ACHN (cell line): ENCODE measurements at regions not wholly inside any gene's neighbourhood (a gene's known extent, or its start where the extent isn't known, plus 50 kb on each side); places are given as distances from the start of the nearest gene placed in this dataset.

Experiments
- DNase-seq: peaks from one replicate; pipeline ENCODE4 v3.0.0-alpha.2; 2015
- in situ Hi-C: cut with HindIII; loops from 2 replicates; pipeline ENCODE4 v1.10.0; 2017; ENCODE audit warnings: low sequenced_read_pairs, low pct_ligation_motif_present, low pct_unique_long_range_greater_than_20kb

- no peak for DNase-seq
- in situ Hi-C loops, result no loop called here
These were observed 151.2 kb downstream of the TANC2 start for GRCh38 chr17:63116967-63117830.

- in situ Hi-C loops, result no loop called here
- no peak for DNase-seq
These were observed 154.4 kb downstream of the TANC2 start for GRCh38 chr17:63120406-63120805.

DNA sequence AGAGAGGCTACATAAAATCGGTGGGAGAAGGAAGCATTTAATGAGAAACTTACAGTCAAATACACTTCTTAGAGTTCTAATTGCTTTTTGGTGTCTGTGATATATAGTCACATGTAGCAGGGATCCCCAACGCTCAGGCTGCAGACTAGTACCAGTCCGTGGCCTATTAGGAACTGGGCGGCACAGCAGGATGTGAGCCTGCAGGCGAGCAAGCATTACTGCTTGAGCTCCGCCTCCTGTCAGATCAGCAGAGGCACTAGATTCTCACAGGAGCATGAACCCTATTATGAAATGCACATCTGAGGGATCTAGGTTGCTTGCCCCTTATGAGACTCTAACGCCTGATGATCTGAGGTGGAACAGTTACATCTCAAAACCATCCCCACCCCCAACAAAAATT, 158.5 kb downstream of the TANC2 start:
- DNase-seq, result no peak
- in situ Hi-C loops, result no loop called here

DNA sequence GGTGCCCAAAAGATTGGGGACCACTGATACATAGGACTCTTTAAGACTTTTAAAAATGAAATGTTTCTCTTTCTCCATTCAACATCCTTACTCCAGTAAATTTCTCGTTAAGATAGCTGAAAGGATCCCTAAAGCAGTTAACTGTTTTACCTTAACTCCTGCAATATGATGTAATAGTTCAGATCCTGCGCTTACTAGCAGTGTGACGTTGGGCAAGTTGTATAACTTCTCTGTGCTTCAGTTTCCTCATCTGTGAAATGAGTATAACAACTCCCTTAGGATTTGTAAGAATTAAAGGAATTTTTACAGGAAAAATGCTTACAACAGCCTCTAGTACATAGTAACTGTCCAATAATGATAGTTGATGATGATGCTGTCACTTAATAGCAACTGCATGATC, 158.9 kb downstream of the TANC2 start:
- in situ Hi-C loops, result no loop called here

GRCh38 chr17:63125987-63126386, 160.0 kb downstream of the TANC2 start:
- in situ Hi-C loops, result no loop called here
- no peak for DNase-seq

More for the DNA sequence above, 158.9 kb downstream of the TANC2 start:
- no peak for DNase-seq

DNA sequence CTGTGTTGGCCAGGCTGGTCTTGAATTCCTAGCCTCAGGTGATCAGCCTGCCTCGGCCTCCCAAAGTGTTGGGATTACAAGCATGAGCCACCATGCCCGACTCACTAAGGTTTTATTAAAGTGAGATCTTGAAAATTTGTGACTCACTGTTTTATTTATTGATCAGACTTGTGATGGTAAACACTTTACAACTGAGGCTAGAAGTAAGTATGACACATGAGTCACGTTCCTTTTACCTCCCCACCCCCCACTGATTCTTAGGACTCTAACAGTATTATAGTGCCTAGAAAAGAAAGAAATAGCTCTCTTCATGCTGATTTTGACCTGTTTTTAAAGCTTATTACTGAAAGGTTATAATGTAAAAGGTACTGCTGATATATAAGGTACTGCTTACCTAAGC, 160.6 kb downstream of the TANC2 start:
- DNase-seq, result no peak
- in situ Hi-C loops, result no loop called here

- DNase-seq, result no peak
- in situ Hi-C loops, result no loop called here
These were observed 166.4 kb downstream of the TANC2 start for GRCh38 chr17:63132459-63132911.

DNA sequence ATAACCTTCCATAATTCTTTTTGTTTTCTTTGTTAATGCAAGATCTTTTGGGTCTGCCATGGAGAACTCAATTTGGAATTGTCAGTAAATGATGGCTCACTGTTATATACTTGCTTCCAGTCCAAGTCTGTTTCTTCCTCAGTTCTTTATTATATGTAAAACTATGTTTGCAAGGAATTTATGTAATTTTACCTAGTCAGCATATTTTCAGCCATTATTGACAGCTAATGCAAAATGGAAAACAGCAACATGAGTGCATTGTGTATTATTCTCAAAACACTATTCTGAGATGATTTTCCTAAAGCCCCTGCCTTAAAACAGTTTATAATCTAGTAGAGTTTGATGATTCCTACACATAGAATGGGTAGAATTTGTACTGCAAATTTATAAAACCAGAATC, 167.5 kb downstream of the TANC2 start:
- in situ Hi-C loops, result no loop called here
- no peak for DNase-seq

DNA sequence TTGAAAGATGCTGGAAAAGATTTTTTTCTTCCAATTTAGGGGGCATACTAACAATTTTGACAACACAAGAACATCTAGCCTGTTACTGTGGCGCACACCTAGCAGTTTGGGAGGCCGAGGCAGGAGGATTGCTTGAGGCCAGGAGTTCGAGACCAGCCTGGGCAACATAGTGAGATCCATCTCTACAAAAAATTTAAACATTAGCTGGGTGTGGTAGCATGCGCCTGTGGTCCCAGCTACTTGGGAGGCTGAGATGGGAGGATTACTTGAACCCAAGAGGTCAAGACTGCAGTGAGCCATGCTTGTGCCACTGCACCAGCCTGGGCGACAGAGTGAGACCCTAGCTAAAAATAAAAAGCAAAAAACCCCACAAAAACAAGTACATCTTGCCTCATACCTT, 168.8 kb downstream of the TANC2 start:
- in situ Hi-C loops, result no loop called here
- DNase-seq, result no peak

- no peak for DNase-seq
- in situ Hi-C loops, result no loop called here
These were observed 170.5 kb downstream of the TANC2 start for GRCh38 chr17:63136369-63137012.

GRCh38 chr17:63137163-63137562, 171.1 kb downstream of the TANC2 start:
- no peak for DNase-seq
- in situ Hi-C loops, result no loop called here

DNA sequence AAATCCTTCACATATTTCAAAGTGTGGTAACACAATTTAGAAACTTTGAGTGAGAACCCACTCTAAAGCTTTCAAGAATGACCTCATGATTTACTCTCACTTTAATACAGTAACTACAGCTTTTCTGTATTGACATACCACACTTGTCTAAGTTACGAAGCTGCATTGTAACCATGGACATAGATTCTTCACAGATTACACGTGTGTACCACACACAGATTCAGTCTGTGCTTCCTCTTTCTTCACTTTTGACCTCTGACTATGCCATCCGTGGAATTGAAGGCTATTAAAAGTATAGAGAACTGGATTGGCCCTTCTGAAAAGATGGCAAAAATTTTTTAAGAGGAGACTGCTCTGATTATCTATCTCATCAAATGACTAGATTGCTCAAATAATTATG, 172.7 kb downstream of the TANC2 start:
- in situ Hi-C loops, result no loop called here
- DNase-seq, result no peak

DNA sequence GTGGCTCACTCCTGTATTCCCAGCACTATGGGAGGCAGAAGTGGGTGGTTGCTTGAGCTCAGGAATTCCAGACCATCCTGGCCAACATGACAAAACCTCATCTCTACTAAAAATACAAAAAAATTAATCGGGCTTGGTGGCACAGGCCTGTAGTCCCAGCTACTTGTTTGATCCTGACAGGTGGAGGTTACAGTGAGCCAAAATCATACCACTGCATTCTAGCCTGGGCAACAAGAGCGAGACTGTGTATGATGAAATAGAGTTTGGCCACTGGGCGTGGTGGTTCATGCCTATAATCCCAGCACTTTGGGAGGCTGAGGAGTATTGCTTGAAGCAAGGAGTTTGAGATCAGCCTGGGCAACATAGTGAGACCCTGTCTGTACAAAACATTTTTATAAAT, 173.3 kb downstream of the TANC2 start:
- in situ Hi-C loops, result no loop called here
- DNase-seq, result no peak

DNA sequence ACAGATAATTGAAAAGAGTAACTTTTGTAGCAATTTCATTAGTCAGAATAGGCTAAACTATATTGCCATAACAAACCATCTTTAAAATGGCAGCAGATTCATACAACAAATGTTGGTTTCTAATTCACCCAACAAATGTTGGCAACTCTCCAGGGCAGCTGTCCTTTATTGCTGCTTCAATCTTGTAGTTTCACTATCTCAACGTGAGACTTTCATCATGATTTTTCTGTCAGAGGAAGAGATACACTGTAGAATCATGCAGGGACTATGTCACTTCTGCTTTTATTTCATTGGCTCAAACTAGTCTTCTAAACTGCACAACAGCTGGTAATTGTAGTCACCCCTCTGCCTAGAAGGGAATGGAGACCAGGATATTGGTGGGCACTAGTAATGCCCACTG, 174.2 kb downstream of the TANC2 start:
- in situ Hi-C loops, result no loop called here
- DNase-seq, result peak; percentile 14

GRCh38 chr17:63142836-63143235, 176.8 kb downstream of the TANC2 start:
- in situ Hi-C loops, result no loop called here
- no peak for DNase-seq

DNA sequence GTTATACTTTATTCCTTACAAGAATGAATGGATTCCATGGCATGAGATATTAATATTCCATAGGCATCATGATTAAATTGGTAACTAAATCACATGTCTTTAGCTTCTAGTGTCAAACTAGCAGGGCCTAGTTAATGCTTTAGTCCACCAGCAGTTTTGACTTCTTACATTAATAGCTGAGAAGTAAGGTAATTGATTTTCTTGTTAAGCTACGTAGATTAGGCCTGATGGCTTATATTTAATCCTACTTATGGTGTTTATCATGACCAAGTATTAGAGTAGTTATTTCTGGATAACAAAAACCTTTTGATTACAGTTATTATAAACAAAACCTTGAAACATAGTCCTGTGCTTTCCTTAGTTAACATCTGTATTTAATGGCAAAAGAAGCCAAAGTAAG, 184.5 kb downstream of the TANC2 start:
- DNase-seq, result no peak
- in situ Hi-C loops, result no loop called here

DNA sequence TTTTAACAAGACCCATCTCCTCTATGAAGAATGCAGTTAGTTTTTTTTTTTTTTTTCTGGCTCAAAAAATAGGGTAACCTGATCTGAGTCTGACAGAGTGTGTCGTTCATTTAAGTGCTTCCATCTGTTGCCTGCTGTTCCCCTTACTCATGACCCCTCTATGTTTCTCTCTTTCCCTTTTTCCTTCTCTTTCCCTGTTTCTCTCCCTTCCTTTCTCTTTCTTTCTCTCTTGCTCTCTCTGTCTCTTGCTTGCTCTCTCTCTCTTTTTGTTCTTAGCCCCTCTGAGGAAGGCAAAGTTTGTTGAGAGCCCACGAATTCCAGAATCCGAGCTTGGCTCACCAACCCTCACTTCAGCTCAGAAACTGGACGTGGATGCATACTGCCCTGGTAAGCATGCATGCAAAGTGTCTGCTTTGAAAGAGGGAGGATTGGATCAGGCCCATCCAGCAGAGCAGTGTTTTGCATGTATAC, 185.0 kb downstream of the TANC2 start:
- DNase-seq, result no peak
- in situ Hi-C loops, result no loop called here

GRCh38 chr17:63151941-63152523, 186.0 kb downstream of the TANC2 start:
- in situ Hi-C loops, result no loop called here
- DNase-seq, result no peak

DNA sequence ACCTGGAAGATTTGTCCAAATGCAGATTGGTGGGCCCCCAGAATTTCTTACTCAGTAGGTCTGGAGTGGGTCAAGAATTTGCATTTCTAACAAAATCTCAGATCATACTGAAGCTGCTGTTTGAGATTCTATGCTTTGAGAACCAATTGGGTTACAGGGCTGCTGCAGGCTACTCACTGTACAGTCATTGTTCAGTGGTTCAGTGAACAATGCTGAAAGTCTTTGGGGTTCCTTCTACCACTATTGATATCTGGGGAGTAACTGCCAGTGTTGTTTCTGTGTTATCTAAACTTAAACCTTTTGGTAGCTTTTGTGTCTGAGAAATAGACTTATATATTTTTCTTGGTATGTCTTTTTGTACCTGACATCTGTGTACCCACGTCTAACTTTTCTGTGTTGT, 187.5 kb downstream of the TANC2 start:
- DNase-seq, result no peak
- in situ Hi-C loops, result no loop called here
